ENCODE measurements at regions not wholly inside any gene's neighbourhood (a gene's known extent, or its start where the extent isn't known, plus 50 kb on each side); places are given as distances from the start of the nearest gene placed in this dataset.

- Histone ChIP-seq H3K27ac (ENCODE audit: low read depth, low read length) (no peak overlapping the region), H3K4me3 (ENCODE audit: low read depth, low read length) (no peak overlapping the region), H3K27me3 (ENCODE audit: control insufficient read depth, insufficient read depth, low read length) (no peaks in the 10 kb centered on the region), H3K9ac (ENCODE audit: low read depth, low read length) (no peak overlapping the region), H3K36me3 (ENCODE audit: control insufficient read depth, insufficient read depth, low read length) (no peaks in the 10 kb centered on the region), H3K9me3 (ENCODE audit: control insufficient read depth, insufficient read depth, low read length) (no peaks in the 10 kb centered on the region), H3K4me1 (ENCODE audit: control insufficient read depth, insufficient read depth, low read length) (peaks cover 6% of the 10 kb centered on the region; the same call in 1 of the 2 replicates)
Observed at GRCh38 chr1:90405726-90406125, 311.4 kb downstream of the BARHL2 start.

DNA sequence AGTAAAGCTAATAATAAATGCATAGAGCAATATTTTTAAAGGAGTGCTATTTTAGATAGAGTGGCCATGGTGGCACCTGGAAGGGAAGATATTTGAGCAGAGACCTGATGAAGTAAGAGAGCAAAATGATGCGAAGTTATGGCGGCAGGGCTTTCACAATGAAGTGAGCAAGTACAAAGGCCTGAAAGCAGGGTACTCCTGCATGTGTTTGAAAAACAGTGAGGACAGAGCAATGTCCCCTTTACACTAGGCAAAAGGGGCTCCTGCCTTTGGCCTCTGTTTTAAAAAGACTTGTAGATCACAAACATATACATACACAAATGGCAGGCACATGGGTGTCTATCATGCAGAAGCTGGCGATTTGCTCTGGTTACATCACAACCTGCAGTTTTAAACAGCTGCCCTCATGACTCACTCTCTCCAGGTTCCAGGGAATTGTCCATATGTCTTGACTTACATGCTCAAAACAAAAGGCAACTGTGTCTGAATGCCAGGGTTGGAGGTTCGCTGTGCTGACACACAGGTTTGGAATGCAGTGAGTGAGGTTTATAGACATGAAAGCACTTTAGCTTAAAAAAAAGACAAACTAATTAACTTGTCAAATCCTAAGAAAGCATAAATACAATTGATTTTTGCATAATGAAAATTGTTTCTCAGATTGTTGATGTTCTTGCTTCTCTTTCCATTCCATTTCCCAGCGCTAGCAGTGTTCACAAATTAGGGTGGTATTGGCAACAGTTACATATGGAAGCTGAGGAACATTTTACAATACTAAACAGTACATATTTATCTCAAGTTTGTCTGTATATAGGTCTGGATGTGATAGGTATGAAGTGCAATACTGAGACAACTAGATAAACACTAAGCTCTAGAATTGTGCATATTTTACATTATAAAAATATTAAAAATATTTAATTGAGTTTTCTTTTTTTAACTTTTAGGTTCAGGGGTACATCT is 313.9 kb downstream of the BARHL2 start:
- Histone ChIP-seq H3K27me3 (ENCODE audit: control insufficient read depth, insufficient read depth, low read length) (no peaks in the 10 kb centered on the region), H3K9me3 (ENCODE audit: control insufficient read depth, insufficient read depth, low read length) (no peaks in the 10 kb centered on the region), H3K9ac (ENCODE audit: low read depth, low read length) (no peak overlapping the region), H3K27ac (ENCODE audit: low read depth, low read length) (peak overlapping the region; percentile 74), H3K4me1 (ENCODE audit: control insufficient read depth, insufficient read depth, low read length) (peaks cover 6% of the 10 kb centered on the region; the same call in 1 of the 2 replicates), H3K36me3 (ENCODE audit: control insufficient read depth, insufficient read depth, low read length) (no peaks in the 10 kb centered on the region), H3K4me3 (ENCODE audit: low read depth, low read length) (no peak overlapping the region)

DNA sequence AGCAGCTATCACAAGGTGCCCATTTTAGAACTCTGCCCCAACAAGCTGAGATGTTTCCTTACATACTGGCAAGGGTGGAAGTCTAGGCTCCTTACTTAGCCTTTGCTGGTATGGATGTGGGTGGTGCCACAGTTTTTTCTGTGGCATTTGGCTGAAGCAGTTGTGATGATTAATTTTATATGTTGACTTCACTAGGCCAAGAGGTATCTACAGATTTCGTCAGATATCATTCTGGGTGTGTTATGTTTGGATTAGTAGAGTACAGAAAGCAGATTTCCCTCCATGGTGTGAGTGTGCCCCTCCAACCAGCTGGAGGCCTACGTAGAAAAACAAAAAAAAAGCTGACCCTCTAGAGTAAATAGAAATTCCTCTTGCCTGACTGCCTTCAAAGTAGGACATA is 317.0 kb downstream of the BARHL2 start:
- Histone ChIP-seq H3K9ac (ENCODE audit: low read depth, low read length) (no peak overlapping the region), H3K9me3 (ENCODE audit: control insufficient read depth, insufficient read depth, low read length) (no peaks in the 10 kb centered on the region), H3K36me3 (ENCODE audit: control insufficient read depth, insufficient read depth, low read length) (no peaks in the 10 kb centered on the region), H3K4me3 (ENCODE audit: low read depth, low read length) (no peak overlapping the region), H3K4me1 (ENCODE audit: control insufficient read depth, insufficient read depth, low read length) (peaks cover 6% of the 10 kb centered on the region; the same call in 1 of the 2 replicates), H3K27me3 (ENCODE audit: control insufficient read depth, insufficient read depth, low read length) (no peaks in the 10 kb centered on the region), H3K27ac (ENCODE audit: low read depth, low read length) (no peak overlapping the region)

GRCh38 chr1:90396917-90397316 is 320.2 kb downstream of the BARHL2 start:
- Histone ChIP-seq H3K27me3 (ENCODE audit: control insufficient read depth, insufficient read depth, low read length) (no peaks in the 10 kb centered on the region), H3K9me3 (ENCODE audit: control insufficient read depth, insufficient read depth, low read length) (no peaks in the 10 kb centered on the region), H3K36me3 (ENCODE audit: control insufficient read depth, insufficient read depth, low read length) (no peaks in the 10 kb centered on the region), H3K4me3 (ENCODE audit: low read depth, low read length) (no peak overlapping the region), H3K9ac (ENCODE audit: low read depth, low read length) (no peak overlapping the region), H3K27ac (ENCODE audit: low read depth, low read length) (no peak overlapping the region), H3K4me1 (ENCODE audit: control insufficient read depth, insufficient read depth, low read length) (no peaks in the 10 kb centered on the region)

DNA sequence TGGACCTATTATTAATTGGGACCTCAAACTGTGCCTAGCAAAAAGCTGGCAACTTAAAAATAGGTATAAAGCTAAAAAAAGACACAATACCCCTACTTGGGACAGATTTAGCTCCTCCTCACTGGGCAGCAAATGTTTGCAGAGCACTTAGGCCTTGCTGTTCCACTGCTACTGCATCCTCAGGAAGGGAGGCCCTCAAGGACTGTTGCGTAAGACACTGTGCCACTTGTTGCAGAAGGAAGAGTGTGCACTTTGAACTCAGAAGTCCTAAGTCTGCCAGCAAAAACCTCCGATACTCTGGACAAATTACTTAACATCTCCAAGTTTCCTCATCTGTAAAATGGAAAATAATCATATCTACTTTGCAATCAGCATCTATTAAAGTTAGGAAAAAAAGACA is 322.9 kb downstream of the BARHL2 start:
- Histone ChIP-seq H3K9me3 (ENCODE audit: control insufficient read depth, insufficient read depth, low read length) (no peaks in the 10 kb centered on the region), H3K36me3 (ENCODE audit: control insufficient read depth, insufficient read depth, low read length) (no peaks in the 10 kb centered on the region), H3K4me3 (ENCODE audit: low read depth, low read length) (no peak overlapping the region), H3K27ac (ENCODE audit: low read depth, low read length) (no peak overlapping the region), H3K27me3 (ENCODE audit: control insufficient read depth, insufficient read depth, low read length) (no peaks in the 10 kb centered on the region), H3K4me1 (ENCODE audit: control insufficient read depth, insufficient read depth, low read length) (no peaks in the 10 kb centered on the region), H3K9ac (ENCODE audit: low read depth, low read length) (no peak overlapping the region)

DNA sequence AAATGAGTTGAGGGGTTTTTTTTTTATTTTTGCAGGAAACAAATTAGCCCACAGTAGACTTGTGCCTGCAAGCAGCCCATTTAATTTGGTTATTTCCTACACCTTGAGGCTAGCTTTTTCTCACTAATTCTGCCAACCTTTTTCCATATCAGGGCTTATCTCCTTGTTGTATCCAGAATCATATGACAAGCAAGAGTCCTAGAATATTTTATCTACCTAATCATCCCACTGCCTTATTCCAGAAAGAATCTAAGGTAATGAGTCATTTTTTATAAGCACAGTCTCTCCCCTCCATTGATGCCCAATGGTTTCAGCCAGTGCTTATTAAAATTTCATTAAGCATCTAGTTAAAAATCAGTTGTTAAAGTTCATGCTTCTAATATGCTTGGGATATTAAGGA is 324.1 kb downstream of the BARHL2 start:
- no peaks in the 10 kb centered on the region for H3K27me3 ChIP-seq (ENCODE audit: control insufficient read depth, insufficient read depth, low read length)
- no peak overlapping the region for H3K9ac ChIP-seq (ENCODE audit: low read depth, low read length)
- H3K9me3 ChIP-seq (ENCODE audit: control insufficient read depth, insufficient read depth, low read length): no peaks in the 10 kb centered on the region
- no peaks in the 10 kb centered on the region for H3K36me3 ChIP-seq (ENCODE audit: control insufficient read depth, insufficient read depth, low read length)
- no peak overlapping the region for H3K4me3 ChIP-seq (ENCODE audit: low read depth, low read length)
- H3K4me1 ChIP-seq (ENCODE audit: control insufficient read depth, insufficient read depth, low read length): no peaks in the 10 kb centered on the region
- H3K27ac ChIP-seq (ENCODE audit: low read depth, low read length): no peak overlapping the region

GRCh38 chr1:90391126-90391525 is 326.0 kb downstream of the BARHL2 start:
- Histone ChIP-seq H3K4me3 (ENCODE audit: low read depth, low read length) (no peak overlapping the region), H3K27ac (ENCODE audit: low read depth, low read length) (no peak overlapping the region), H3K9ac (ENCODE audit: low read depth, low read length) (no peak overlapping the region), H3K36me3 (ENCODE audit: control insufficient read depth, insufficient read depth, low read length) (no peaks in the 10 kb centered on the region), H3K9me3 (ENCODE audit: control insufficient read depth, insufficient read depth, low read length) (no peaks in the 10 kb centered on the region), H3K27me3 (ENCODE audit: control insufficient read depth, insufficient read depth, low read length) (no peaks in the 10 kb centered on the region), H3K4me1 (ENCODE audit: control insufficient read depth, insufficient read depth, low read length) (no peaks in the 10 kb centered on the region)

GRCh38 chr1:90387805-90388204 is 329.3 kb downstream of the BARHL2 start:
- H3K36me3 ChIP-seq (ENCODE audit: control insufficient read depth, insufficient read depth, low read length): no peaks in the 10 kb centered on the region
- no peak overlapping the region for H3K9ac ChIP-seq (ENCODE audit: low read depth, low read length)
- no peak overlapping the region for H3K4me3 ChIP-seq (ENCODE audit: low read depth, low read length)
- H3K9me3 ChIP-seq (ENCODE audit: control insufficient read depth, insufficient read depth, low read length): no peaks in the 10 kb centered on the region
- no peaks in the 10 kb centered on the region for H3K4me1 ChIP-seq (ENCODE audit: control insufficient read depth, insufficient read depth, low read length)
- no peak overlapping the region for H3K27ac ChIP-seq (ENCODE audit: low read depth, low read length)
- no peaks in the 10 kb centered on the region for H3K27me3 ChIP-seq (ENCODE audit: control insufficient read depth, insufficient read depth, low read length)

- Histone ChIP-seq H3K27me3 (ENCODE audit: control insufficient read depth, insufficient read depth, low read length) (no peaks in the 10 kb centered on the region), H3K36me3 (ENCODE audit: control insufficient read depth, insufficient read depth, low read length) (no peaks in the 10 kb centered on the region), H3K4me3 (ENCODE audit: low read depth, low read length) (no peak overlapping the region), H3K27ac (ENCODE audit: low read depth, low read length) (no peak overlapping the region), H3K9ac (ENCODE audit: low read depth, low read length) (no peak overlapping the region), H3K9me3 (ENCODE audit: control insufficient read depth, insufficient read depth, low read length) (no peaks in the 10 kb centered on the region), H3K4me1 (ENCODE audit: control insufficient read depth, insufficient read depth, low read length) (peaks cover 3% of the 10 kb centered on the region; the same call in 1 of the 2 replicates)
Observed at GRCh38 chr1:90386899-90387720, 330.0 kb downstream of the BARHL2 start.

- Histone ChIP-seq H3K4me3 (ENCODE audit: low read depth, low read length) (no peak overlapping the region), H3K27me3 (ENCODE audit: control insufficient read depth, insufficient read depth, low read length) (no peaks in the 10 kb centered on the region), H3K36me3 (ENCODE audit: control insufficient read depth, insufficient read depth, low read length) (no peaks in the 10 kb centered on the region), H3K4me1 (ENCODE audit: control insufficient read depth, insufficient read depth, low read length) (peaks cover 7% of the 10 kb centered on the region; the same call in 1 of the 2 replicates), H3K9ac (ENCODE audit: low read depth, low read length) (no peak overlapping the region), H3K27ac (ENCODE audit: low read depth, low read length) (no peak overlapping the region), H3K9me3 (ENCODE audit: control insufficient read depth, insufficient read depth, low read length) (no peaks in the 10 kb centered on the region)
Observed at GRCh38 chr1:90384193-90384592, 332.9 kb downstream of the BARHL2 start.

GRCh38 chr1:90382161-90382560 is 334.9 kb downstream of the BARHL2 start:
- H3K9me3 ChIP-seq (ENCODE audit: control insufficient read depth, insufficient read depth, low read length): no peaks in the 10 kb centered on the region
- no peak overlapping the region for H3K9ac ChIP-seq (ENCODE audit: low read depth, low read length)
- H3K4me1 ChIP-seq (ENCODE audit: control insufficient read depth, insufficient read depth, low read length): peaks cover 7% of the 10 kb centered on the region; the same call in 1 of the 2 replicates
- no peaks in the 10 kb centered on the region for H3K27me3 ChIP-seq (ENCODE audit: control insufficient read depth, insufficient read depth, low read length)
- H3K4me3 ChIP-seq (ENCODE audit: low read depth, low read length): no peak overlapping the region
- H3K27ac ChIP-seq (ENCODE audit: low read depth, low read length): no peak overlapping the region
- no peaks in the 10 kb centered on the region for H3K36me3 ChIP-seq (ENCODE audit: control insufficient read depth, insufficient read depth, low read length)
